Mucosa of rectum (tissue), 2 donors: ENCODE measurements at regions not wholly inside any gene's neighbourhood (a gene's known extent, or its start where the extent isn't known, plus 50 kb on each side); places are given as distances from the start of the nearest gene placed in this dataset.

Source experiments
- H3K27ac ChIP-seq, 2 donors: one replicate each; pipeline ENCODE4 v1.7.0; 2013; ENCODE audit warnings: inconsistent platforms in 2 of 2, low read depth in 2 of 2, low read length in 2 of 2
- H3K27me3 ChIP-seq, 2 donors: one replicate each; pipeline ENCODE4 v1.7.0; 2013; ENCODE audit warnings: low read length in 2 of 2; ENCODE audit not compliant: control insufficient read depth in 2 of 2, insufficient read depth in 2 of 2
- H3K36me3 ChIP-seq, 2 donors: one replicate each; pipeline ENCODE4 v1.7.0; 2013; ENCODE audit warnings: low read length in 2 of 2; ENCODE audit not compliant: control insufficient read depth in 2 of 2, insufficient read depth in 2 of 2
- H3K4me1 ChIP-seq, 2 donors: one replicate each; pipeline ENCODE4 v1.7.0; 2013; ENCODE audit warnings: low read length in 2 of 2, mild to moderate bottlenecking in 1 of 2; ENCODE audit not compliant: control insufficient read depth in 2 of 2, insufficient read depth in 2 of 2
- H3K4me3 ChIP-seq, 2 donors: one replicate each; pipeline ENCODE4 v1.7.0; 2013; ENCODE audit warnings: low read length in 2 of 2
- H3K9ac ChIP-seq, 2 donors: one replicate each; pipeline ENCODE4 v1.7.0; 2013; ENCODE audit warnings: low read length in 2 of 2, low read depth in 1 of 2, mild to moderate bottlenecking in 1 of 2
- H3K9me3 ChIP-seq, 2 donors: one replicate each; pipeline ENCODE4 v1.7.0; 2013; ENCODE audit warnings: low read length in 2 of 2; ENCODE audit not compliant: control insufficient read depth in 2 of 2
- donor health status: healthy.
- donor health status: Normal muscosa, but diverticular disease.

DNA sequence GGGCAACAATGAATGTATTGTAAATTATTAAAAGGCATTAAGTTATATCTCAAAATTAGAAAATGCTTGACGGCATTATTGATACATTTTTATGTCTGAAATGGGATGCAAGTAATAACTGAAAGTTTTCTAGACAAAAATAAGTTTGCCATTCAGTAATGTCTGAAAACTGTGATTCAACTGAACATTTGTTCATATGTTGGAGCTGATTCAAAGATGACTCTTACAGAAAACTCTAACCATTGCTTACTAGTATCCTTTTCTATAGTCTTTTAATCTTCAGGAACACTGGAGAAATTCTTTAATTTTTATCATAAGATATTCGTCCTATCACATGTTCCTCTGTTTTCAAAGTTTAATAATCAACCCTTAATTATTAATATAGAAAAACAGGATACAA is 71.1 kb upstream of the TFEC start:
- Histone ChIP-seq H3K27ac (no peak overlapping the region), H3K36me3 (no peaks in the 10 kb centered on the region), H3K9me3 (no peaks in the 10 kb centered on the region), H3K9ac (no peak overlapping the region), H3K4me1 (no peaks in the 10 kb centered on the region), H3K4me3 (no peak overlapping the region), H3K27me3 (no peaks in the 10 kb centered on the region)

DNA sequence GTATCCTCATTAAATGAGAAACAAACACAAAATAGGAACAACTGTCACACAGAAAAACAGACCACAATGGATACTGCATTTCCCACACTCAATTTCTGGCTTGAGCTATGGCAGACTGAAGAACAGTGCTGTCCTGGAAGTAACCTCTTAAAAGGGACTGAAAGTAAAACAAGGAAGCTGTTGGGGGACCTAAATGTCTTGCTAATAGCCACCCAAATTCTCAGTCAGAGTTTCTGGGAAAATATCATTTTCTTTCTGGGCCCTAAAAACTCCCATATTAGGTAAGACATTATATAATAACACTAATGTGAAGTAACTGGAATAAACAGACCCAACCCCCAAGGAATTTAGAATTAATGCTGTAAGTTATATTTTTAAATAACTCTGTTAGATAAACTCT is 80.9 kb upstream of the TFEC start:
- no peak overlapping the region for H3K4me3 ChIP-seq
- H3K27ac ChIP-seq, result no peak overlapping the region
- H3K27me3 ChIP-seq, result no peaks in the 10 kb centered on the region
- no peaks in the 10 kb centered on the region for H3K9me3 ChIP-seq
- H3K4me1 ChIP-seq, result no peaks in the 10 kb centered on the region
- no peaks in the 10 kb centered on the region for H3K36me3 ChIP-seq
- no peak overlapping the region for H3K9ac ChIP-seq

DNA sequence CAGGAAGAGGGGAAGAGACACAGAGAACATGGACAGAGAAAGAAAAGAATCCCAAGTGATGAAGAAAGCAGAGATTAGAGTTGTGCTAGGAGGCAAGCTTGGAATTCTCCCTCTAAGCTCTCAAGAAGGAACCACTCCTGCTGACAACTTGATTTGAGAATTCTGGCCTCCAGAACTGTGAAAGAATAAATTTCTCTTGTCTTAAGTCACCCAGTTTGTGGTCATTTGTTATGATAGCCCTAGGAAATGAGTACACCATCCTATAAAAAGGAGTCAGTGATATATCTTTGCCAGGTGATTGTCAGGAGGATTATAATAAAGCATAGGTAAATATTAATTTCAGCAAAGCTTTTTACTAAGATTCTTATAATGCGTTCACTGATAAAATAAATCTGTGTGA is 82.7 kb upstream of the TFEC start:
- H3K9ac ChIP-seq, result no peak overlapping the region
- no peak overlapping the region for H3K4me3 ChIP-seq
- no peaks in the 10 kb centered on the region for H3K9me3 ChIP-seq
- no peaks in the 10 kb centered on the region for H3K27me3 ChIP-seq
- no peak overlapping the region for H3K27ac ChIP-seq
- no peaks in the 10 kb centered on the region for H3K4me1 ChIP-seq
- H3K36me3 ChIP-seq, result no peaks in the 10 kb centered on the region

DNA sequence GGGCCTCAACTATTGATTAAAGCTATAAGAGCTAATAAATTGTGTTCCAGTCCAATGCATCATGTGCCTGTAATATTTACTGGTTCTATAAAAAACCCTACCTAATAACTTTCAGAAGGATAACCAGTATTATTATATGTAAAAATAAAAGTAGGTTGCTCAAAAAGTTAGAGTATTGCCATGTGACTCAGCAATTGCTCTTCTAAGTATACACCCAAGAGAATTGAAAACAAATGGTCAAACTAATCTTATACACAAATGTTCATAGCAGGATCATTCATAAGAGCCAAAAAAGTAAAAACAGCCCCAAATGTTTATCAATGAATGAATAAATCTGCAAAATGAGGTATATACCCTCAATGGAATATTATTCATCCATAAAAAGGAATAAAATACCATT is 89.5 kb upstream of the TES start:
- Histone ChIP-seq H3K9me3 (no peaks in the 10 kb centered on the region), H3K4me1 (no peaks in the 10 kb centered on the region), H3K36me3 (no peaks in the 10 kb centered on the region), H3K4me3 (no peak overlapping the region), H3K9ac (no peak overlapping the region), H3K27ac (no peak overlapping the region), H3K27me3 (no peaks in the 10 kb centered on the region)

DNA sequence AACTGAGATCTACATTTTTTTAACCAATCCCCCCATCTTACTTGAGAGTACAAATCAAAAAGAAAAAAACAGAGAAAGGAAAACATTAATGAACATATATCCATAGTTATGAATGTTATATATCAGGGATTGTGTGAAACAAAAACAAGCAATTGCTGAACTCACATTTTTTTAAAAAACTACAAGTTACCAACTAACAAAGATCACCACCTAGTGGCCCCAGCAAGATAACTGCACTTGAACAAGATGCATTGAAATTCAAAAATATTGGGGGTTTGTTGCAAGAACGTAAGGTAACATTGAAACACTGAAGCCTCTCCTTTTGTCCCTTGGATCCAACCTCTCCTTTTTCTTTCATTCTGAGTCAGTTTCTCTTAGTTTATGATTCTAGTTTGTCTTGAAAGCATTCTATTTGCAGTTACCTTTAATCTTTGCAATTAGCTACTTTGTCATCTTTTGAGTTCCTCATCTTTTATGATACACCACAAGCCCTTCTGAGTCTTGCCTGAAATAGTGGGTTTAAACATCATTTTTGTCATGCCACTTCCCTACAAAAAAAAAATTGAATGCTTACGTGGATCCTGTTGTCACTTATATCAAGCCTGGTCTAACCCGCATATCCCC is 87.3 kb upstream of the TES start:
- H3K4me1 ChIP-seq, result no peaks in the 10 kb centered on the region
- no peaks in the 10 kb centered on the region for H3K9me3 ChIP-seq
- H3K36me3 ChIP-seq, result no peaks in the 10 kb centered on the region
- H3K4me3 ChIP-seq, result no peak overlapping the region
- H3K27me3 ChIP-seq, result no peaks in the 10 kb centered on the region
- H3K9ac ChIP-seq, result no peak overlapping the region
- no peak overlapping the region for H3K27ac ChIP-seq

DNA sequence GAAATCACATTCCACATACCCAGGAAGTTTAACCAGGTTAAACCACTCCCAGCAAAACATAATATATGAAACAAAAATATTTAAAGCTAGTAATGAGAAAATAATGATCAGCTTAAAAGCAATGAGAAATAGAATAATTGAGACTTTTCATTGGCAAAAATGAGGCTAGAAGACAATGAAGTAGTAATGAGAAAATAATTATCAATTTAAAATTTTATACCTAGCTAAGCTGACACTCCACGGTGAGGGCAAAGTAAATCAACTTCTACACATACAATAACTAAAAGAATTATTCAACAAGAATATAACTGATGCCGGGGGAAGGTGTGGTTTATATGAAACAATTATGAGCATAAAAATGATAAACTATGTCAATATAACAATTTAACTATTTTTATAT is 82.2 kb upstream of the TES start:
- Histone ChIP-seq H3K36me3 (no peaks in the 10 kb centered on the region), H3K4me1 (no peaks in the 10 kb centered on the region), H3K4me3 (no peak overlapping the region), H3K9ac (no peak overlapping the region), H3K9me3 (no peaks in the 10 kb centered on the region), H3K27me3 (no peaks in the 10 kb centered on the region), H3K27ac (no peak overlapping the region)

DNA sequence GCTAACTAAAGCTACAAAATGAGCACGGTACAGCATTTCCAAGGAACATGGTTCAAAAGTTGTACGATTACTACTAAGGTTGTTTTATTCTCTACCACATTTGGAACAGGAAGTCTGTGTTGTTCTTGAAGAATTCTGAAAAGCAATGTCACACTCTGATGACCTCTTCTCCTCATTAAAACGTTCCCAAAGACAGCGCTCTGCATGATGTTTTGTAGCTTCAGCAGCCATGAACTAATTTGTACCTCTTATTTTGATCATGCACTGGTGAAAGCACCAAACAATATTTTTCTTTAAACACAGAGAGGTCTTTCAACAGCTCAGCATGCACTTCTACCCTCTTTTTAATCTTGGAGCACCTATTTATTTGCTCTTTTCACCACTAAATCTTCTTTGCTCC is 75.0 kb upstream of the TES start:
- no peak overlapping the region for H3K9ac ChIP-seq
- H3K9me3 ChIP-seq, result no peaks in the 10 kb centered on the region
- no peak overlapping the region for H3K27ac ChIP-seq
- no peaks in the 10 kb centered on the region for H3K27me3 ChIP-seq
- H3K4me1 ChIP-seq, result no peaks in the 10 kb centered on the region
- H3K36me3 ChIP-seq, result no peaks in the 10 kb centered on the region
- H3K4me3 ChIP-seq, result no peak overlapping the region

DNA sequence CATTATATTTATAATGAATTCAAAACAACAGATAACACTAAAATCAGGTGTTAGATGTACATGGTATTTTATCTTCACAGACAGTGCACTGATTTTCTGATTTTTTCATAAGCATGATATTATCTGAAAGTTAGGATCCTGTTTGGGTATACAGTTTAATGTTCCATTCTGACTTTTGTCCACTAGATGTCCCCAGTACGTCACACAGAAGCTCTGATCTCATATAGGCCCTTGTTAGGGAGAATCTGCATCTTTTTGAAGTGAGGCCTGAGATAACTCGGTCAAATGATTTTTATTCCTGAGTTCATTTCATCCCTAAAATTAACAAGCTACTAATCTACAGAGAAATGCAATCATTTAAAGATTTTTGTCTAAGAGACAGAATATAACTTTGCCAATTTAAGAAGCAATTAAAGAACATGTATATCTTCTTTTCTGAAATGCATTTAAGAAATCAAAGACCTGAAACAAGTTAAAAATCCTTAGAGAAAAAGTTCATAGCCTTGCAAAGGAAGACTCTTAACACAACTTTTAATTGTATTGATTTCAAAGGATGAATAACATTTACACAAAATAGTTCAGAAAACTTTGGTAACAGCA is 72.0 kb upstream of the TES start:
- no peak overlapping the region for H3K9ac ChIP-seq
- no peaks in the 10 kb centered on the region for H3K27me3 ChIP-seq
- no peaks in the 10 kb centered on the region for H3K36me3 ChIP-seq
- H3K27ac ChIP-seq, result no peak overlapping the region
- no peak overlapping the region for H3K4me3 ChIP-seq
- H3K4me1 ChIP-seq, result no peaks in the 10 kb centered on the region
- H3K9me3 ChIP-seq, result no peaks in the 10 kb centered on the region

DNA sequence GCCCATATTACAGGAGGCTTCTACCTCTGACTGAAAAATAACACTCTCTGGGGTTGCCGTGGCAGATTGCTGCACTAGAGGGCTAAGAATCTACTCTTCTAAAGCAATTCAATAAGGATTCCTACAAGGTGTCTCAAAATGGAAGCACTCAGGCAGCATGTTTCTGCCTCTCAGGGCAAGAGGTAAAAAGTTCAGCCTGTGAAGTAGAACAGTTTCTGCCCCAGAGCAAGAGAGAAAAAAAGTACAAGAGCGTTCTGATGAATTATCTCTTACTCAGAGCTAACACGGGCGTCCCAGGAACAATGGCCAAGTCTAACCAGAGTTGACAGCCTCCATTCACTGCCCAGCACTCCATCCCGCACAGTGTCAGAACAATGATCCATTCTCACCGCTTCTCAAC is 71.3 kb upstream of the TES start:
- H3K9me3 ChIP-seq, result no peaks in the 10 kb centered on the region
- H3K27me3 ChIP-seq, result no peaks in the 10 kb centered on the region
- no peak overlapping the region for H3K4me3 ChIP-seq
- no peak overlapping the region for H3K27ac ChIP-seq
- no peak overlapping the region for H3K9ac ChIP-seq
- H3K4me1 ChIP-seq, result no peaks in the 10 kb centered on the region
- H3K36me3 ChIP-seq, result no peaks in the 10 kb centered on the region

DNA sequence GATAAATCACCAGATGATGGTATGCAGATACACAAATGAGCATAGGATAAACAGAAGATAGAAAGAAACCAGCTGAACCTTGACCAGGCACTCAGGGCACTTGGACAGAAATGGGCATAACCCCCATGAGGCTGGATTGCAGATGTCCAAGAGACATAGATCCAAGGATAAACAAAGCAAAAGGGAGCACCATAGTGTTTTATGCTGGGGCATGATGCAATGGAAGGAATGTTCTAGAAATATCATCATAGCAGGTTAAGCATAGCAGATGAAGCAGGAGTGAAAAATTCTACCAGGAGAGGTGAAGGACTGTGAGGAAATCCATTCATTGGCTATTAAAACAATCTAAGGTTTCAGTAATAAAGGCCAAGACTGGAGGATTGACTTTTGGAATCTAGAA is 70.5 kb upstream of the TES start:
- Histone ChIP-seq H3K36me3 (no peaks in the 10 kb centered on the region), H3K4me3 (no peak overlapping the region), H3K27ac (no peak overlapping the region), H3K9ac (no peak overlapping the region), H3K27me3 (no peaks in the 10 kb centered on the region), H3K4me1 (no peaks in the 10 kb centered on the region), H3K9me3 (no peaks in the 10 kb centered on the region)

DNA sequence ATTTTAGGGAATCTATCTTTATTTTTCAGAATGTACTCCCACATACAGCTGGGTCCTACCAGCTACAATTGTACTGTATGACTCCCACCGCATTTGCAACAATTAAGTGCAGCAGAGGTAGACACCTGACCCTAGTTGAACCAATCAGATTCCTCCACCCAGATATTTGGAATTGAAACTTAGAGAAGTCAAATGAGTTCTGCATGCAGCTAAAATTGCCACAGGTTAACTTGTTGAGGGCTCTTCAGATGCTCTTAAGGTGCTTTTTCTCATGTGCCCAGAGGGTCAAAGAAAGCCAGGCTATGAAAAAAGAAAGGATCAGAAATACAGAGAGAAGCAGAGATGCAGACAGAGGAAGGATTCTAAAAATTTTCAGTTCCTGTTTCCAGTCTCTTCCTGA is 68.0 kb upstream of the TES start:
- H3K9me3 ChIP-seq, result no peaks in the 10 kb centered on the region
- H3K4me1 ChIP-seq, result no peaks in the 10 kb centered on the region
- H3K27ac ChIP-seq, result no peak overlapping the region
- no peak overlapping the region for H3K9ac ChIP-seq
- no peaks in the 10 kb centered on the region for H3K36me3 ChIP-seq
- H3K27me3 ChIP-seq, result no peaks in the 10 kb centered on the region
- H3K4me3 ChIP-seq, result no peak overlapping the region
